Erythroblast (primary cell): ENCODE measurements at regions not wholly inside any gene's neighbourhood (a gene's known extent, or its start where the extent isn't known, plus 50 kb on each side); places are given as distances from the start of the nearest gene placed in this dataset.

ENCODE experiments used
- GATA1 ChIP-seq: IDR thresholded peaks from 2 replicates; pipeline ENCODE4 v1.6.1; 2011; ENCODE audit warnings: low read depth, mild to moderate bottlenecking, control low read depth, low read length, moderate library complexity
- POLR2A ChIP-seq: IDR thresholded peaks from 2 replicates; pipeline ENCODE4 v1.6.1; 2011; ENCODE audit warnings: mild to moderate bottlenecking, low read length

DNA sequence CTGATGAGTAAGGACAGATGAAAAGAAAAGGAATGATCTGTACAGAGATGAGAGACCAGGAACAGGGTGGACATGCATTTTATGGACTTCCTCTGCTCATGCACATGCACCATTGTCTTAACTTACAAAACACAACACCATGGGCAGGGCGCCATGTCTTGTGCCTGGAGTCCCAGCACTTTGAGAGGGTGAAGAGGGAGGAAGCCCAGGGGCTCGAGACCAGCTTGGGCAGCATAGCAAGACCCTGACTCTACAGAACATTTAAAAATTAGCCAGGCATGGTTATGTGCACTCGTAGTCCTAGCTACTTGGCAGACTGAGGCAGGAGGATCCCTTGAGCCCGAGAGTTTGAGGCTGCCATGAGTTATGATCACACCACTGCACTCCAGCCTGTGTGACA lies 86.9 kb downstream of the ZFP36L2 start:
- TF ChIP-seq POLR2A: no peak
- no peak for TF ChIP-seq GATA1
